HepG2 (cell line): ENCODE measurements at regions not wholly inside any gene's neighbourhood (a gene's known extent, or its start where the extent isn't known, plus 50 kb on each side); places are given as distances from the start of the nearest gene placed in this dataset.

Experiments used
- AHDC1 ChIP-seq: sonication (generic); formaldehyde crosslinking; IDR thresholded peaks from 2 replicates; pipeline ENCODE4 v1.5.1; 2020; ENCODE audit warnings: mild to moderate bottlenecking, missing genetic modification reagents, borderline replicate concordance
- DMAP1 ChIP-seq: IDR thresholded peaks from 2 replicates; pipeline ENCODE4 v1.6.1; 2016
- EEA1 ChIP-seq: sonication (generic); formaldehyde crosslinking; IDR thresholded peaks from 2 replicates; pipeline ENCODE4 v1.5.1; 2020; ENCODE audit warnings: mild to moderate bottlenecking, missing genetic modification reagents, borderline replicate concordance
- FOXO1 ChIP-seq: sonication (generic); formaldehyde crosslinking; IDR thresholded peaks from 2 replicates; pipeline ENCODE4 v1.4.0; 2020; ENCODE audit warnings: missing genetic modification reagents
- GTF2F1 ChIP-seq: fragments of 150-350 bp; IDR thresholded peaks from 2 replicates; pipeline ENCODE4 v1.6.1; 2014; ENCODE audit warnings: low read length
- HOXD1 ChIP-seq: sonication (generic); formaldehyde crosslinking; IDR thresholded peaks from 2 replicates; pipeline ENCODE4 v1.5.0; 2020; ENCODE audit warnings: missing genetic modification reagents
- JUND ChIP-seq: sonication (generic); formaldehyde crosslinking; IDR thresholded peaks from 2 replicates; pipeline ENCODE4 v1.8.0; 2022; ENCODE audit warnings: mild to moderate bottlenecking, missing genetic modification reagents
- MED1 ChIP-seq: sonication (generic); formaldehyde crosslinking; IDR thresholded peaks from 2 replicates; pipeline ENCODE4 v1.4.0; 2020; ENCODE audit warnings: missing genetic modification reagents
- MEIS1 ChIP-seq: sonication (generic); formaldehyde crosslinking; IDR thresholded peaks from 2 replicates; pipeline ENCODE4 v1.9.0; 2021; ENCODE audit warnings: mild to moderate bottlenecking, missing genetic modification reagents, moderate library complexity, borderline replicate concordance
- MEIS2 ChIP-seq: sonication (generic); formaldehyde crosslinking; IDR thresholded peaks from 2 replicates; pipeline ENCODE4 v1.9.0; 2021; ENCODE audit warnings: mild to moderate bottlenecking, missing genetic modification reagents
- NBN ChIP-seq: fragments of 450-650 bp; conservative IDR thresholded peaks from 2 replicates; pipeline ENCODE4 v1.6.1; 2017
- NFE2L1 ChIP-seq: sonication (generic); formaldehyde crosslinking; IDR thresholded peaks from 2 replicates; pipeline ENCODE4 v1.4.0; 2020; ENCODE audit warnings: missing genetic modification reagents, mild to moderate bottlenecking, borderline replicate concordance
- NRL ChIP-seq: sonication (generic); formaldehyde crosslinking; IDR thresholded peaks from 2 replicates; pipeline ENCODE4 v1.5.0; 2020; ENCODE audit warnings: missing genetic modification reagents, mild to moderate bottlenecking, moderate library complexity, borderline replicate concordance
- RFX1 ChIP-seq: fragments of 450-650 bp; IDR thresholded peaks from 2 replicates; pipeline ENCODE4 v1.6.1; 2017
- SAP130 ChIP-seq: IDR thresholded peaks from 2 replicates; pipeline ENCODE4 v1.6.1; 2016; ENCODE audit warnings: low read depth
- SIX1 ChIP-seq: sonication (generic); formaldehyde crosslinking; IDR thresholded peaks from 2 replicates; pipeline ENCODE4 v1.4.0; 2020; ENCODE audit warnings: missing genetic modification reagents, borderline replicate concordance
- TP53 ChIP-seq: sonication (generic); formaldehyde crosslinking; conservative IDR thresholded peaks from 2 replicates; pipeline ENCODE4 v1.4.0; 2020; ENCODE audit warnings: missing genetic modification reagents
- U2AF1 ChIP-seq: fragments of 200-400 bp; formaldehyde crosslinking; optimal IDR thresholded peaks from 2 replicates; pipeline ENCODE3; 2017; ENCODE audit warnings: mild to moderate bottlenecking, low read depth, low read length
- ZFP37 ChIP-seq: sonication (generic); formaldehyde crosslinking; IDR thresholded peaks from 2 replicates; pipeline ENCODE4 v1.4.0; 2020; ENCODE audit warnings: missing genetic modification reagents, borderline replicate concordance
- ZGPAT ChIP-seq: IDR thresholded peaks from 2 replicates; pipeline ENCODE4 v1.6.1; 2016; ENCODE audit warnings: mild to moderate bottlenecking
- ZHX1 ChIP-seq: sonication (generic); formaldehyde crosslinking; IDR thresholded peaks from 2 replicates; pipeline ENCODE4 v1.8.1; 2022; ENCODE audit warnings: low read depth, mild to moderate bottlenecking, missing genetic modification reagents
- ZKSCAN8 ChIP-seq: IDR thresholded peaks from 2 replicates; pipeline ENCODE4 v1.6.1; 2016; ENCODE audit warnings: borderline replicate concordance, missing genetic modification reagents, missing compliant biosample characterization
- ZNF644 ChIP-seq: IDR thresholded peaks from 2 replicates; pipeline ENCODE4 v1.6.1; 2016; ENCODE audit warnings: low read depth

GRCh38 chr3:110938629-110939028, 133.0 kb upstream of the NECTIN3 start (continued):
- TF ChIP-seq EEA1 (CRISPR knock-in tag), result no peak
- TF ChIP-seq AHDC1 (CRISPR knock-in tag), result 0 out of 2 replicates have a peak, but pooled peaks have one; percentile 18
- no peak for TF ChIP-seq ZKSCAN8 (CRISPR knock-in tag)
- no peak for TF ChIP-seq TP53
- no peak for TF ChIP-seq DMAP1 (CRISPR knock-in tag)
- TF ChIP-seq FOXO1 (CRISPR knock-in tag), result no peak
- no peak for TF ChIP-seq RFX1
- no peak for TF ChIP-seq MEIS2 (CRISPR knock-in tag)
- peak; percentile 70 for TF ChIP-seq SAP130
- TF ChIP-seq JUND (CRISPR knock-in tag), result no peak
- peak; percentile 36; the same call in 1 of the 2 replicates for TF ChIP-seq SIX1 (CRISPR knock-in tag)
- TF ChIP-seq GTF2F1, result no peak
- TF ChIP-seq ZNF644, result peak; percentile 86
- TF ChIP-seq ZGPAT (CRISPR knock-in tag), result 0 out of 2 replicates have a peak, but pooled peaks have one; percentile 28
- no peak for TF ChIP-seq NRL (CRISPR knock-in tag)
- TF ChIP-seq NFE2L1 (CRISPR knock-in tag), result no peak
- no peak for TF ChIP-seq U2AF1
- TF ChIP-seq ZHX1 (CRISPR knock-in tag), result no peak
- TF ChIP-seq ZFP37, result no peak
- TF ChIP-seq HOXD1 (CRISPR knock-in tag), result no peak
- TF ChIP-seq MEIS1, result no peak
- no peak for TF ChIP-seq MED1 (CRISPR knock-in tag)
- TF ChIP-seq NBN, result no peak
